ENCODE measurements at regions not wholly inside any gene's neighbourhood (a gene's known extent, or its start where the extent isn't known, plus 50 kb on each side); places are given as distances from the start of the nearest gene placed in this dataset.

GRCh38 chr11:46216019-46216764, 61.3 kb upstream of the CREB3L1 start:
- Histone ChIP-seq H3K9me3 (ENCODE audit: insufficient read depth, low read length) (no peaks in the 10 kb centered on the region), H3K4me3 (ENCODE audit: low read length) (peak overlapping the region; percentile 78), H3K27ac (ENCODE audit: low read length) (no peak overlapping the region), H3K36me3 (replicated peaks; ENCODE audit: low read depth, low read length) (no peaks in the 10 kb centered on the region), H3K79me2 (ENCODE audit: low read length) (no peaks in the 10 kb centered on the region), H3K27me3 (ENCODE audit: low read depth, low read length) (no peaks in the 10 kb centered on the region), H3K4me1 (ENCODE audit: low read length) (peaks cover 8% of the 10 kb centered on the region; the same call in 1 of the 2 replicates), H4K20me1 (ENCODE audit: insufficient read depth, low read length) (no peaks in the 10 kb centered on the region), H3K9ac (ENCODE audit: low read length) (peak overlapping the region; percentile 58), H3K4me2 (ENCODE audit: low read length) (peak overlapping the region; percentile 84), H2AFZ (ENCODE audit: low read depth, low read length) (peak overlapping the region; percentile 88)
- TF ChIP-seq EZH2phosphoT487 (IDR thresholded peaks at IDR 0.05; ENCODE audit: low read depth) (no peak), CTCF (IDR thresholded peaks at IDR 0.05; ENCODE audit: low read depth, low read length) (no peak)

GRCh38 chr11:46215208-46215931, 62.1 kb upstream of the CREB3L1 start:
- Histone ChIP-seq H3K4me1 (ENCODE audit: low read length) (peaks cover 8% of the 10 kb centered on the region; the same call in 1 of the 2 replicates), H3K36me3 (replicated peaks; ENCODE audit: low read depth, low read length) (no peaks in the 10 kb centered on the region), H3K9ac (ENCODE audit: low read length) (no peak overlapping the region), H3K4me2 (ENCODE audit: low read length) (peak overlapping the region; percentile 84), H3K27ac (ENCODE audit: low read length) (no peak overlapping the region), H3K79me2 (ENCODE audit: low read length) (no peaks in the 10 kb centered on the region), H4K20me1 (ENCODE audit: insufficient read depth, low read length) (no peaks in the 10 kb centered on the region), H3K9me3 (ENCODE audit: insufficient read depth, low read length) (no peaks in the 10 kb centered on the region), H3K4me3 (ENCODE audit: low read length) (peak overlapping the region; percentile 78), H3K27me3 (ENCODE audit: low read depth, low read length) (peaks cover 3% of the 10 kb centered on the region; the same call in 1 of the 2 replicates), H2AFZ (ENCODE audit: low read depth, low read length) (no peak overlapping the region)
- no peak for TF ChIP-seq CTCF (IDR thresholded peaks at IDR 0.05; ENCODE audit: low read depth, low read length)
- no peak for TF ChIP-seq EZH2phosphoT487 (IDR thresholded peaks at IDR 0.05; ENCODE audit: low read depth)

GRCh38 chr11:46212720-46213119, 64.7 kb upstream of the CREB3L1 start:
- Histone ChIP-seq H3K79me2 (ENCODE audit: low read length) (no peaks in the 10 kb centered on the region), H3K27ac (ENCODE audit: low read length) (no peak overlapping the region), H2AFZ (ENCODE audit: low read depth, low read length) (no peak overlapping the region), H3K27me3 (ENCODE audit: low read depth, low read length) (peaks cover 3% of the 10 kb centered on the region; the same call in 1 of the 2 replicates), H3K4me3 (ENCODE audit: low read length) (no peak overlapping the region), H3K9ac (ENCODE audit: low read length) (no peak overlapping the region), H3K4me1 (ENCODE audit: low read length) (peaks cover 8% of the 10 kb centered on the region; the same call in 1 of the 2 replicates), H4K20me1 (ENCODE audit: insufficient read depth, low read length) (no peaks in the 10 kb centered on the region), H3K4me2 (ENCODE audit: low read length) (no peak overlapping the region), H3K9me3 (ENCODE audit: insufficient read depth, low read length) (no peaks in the 10 kb centered on the region), H3K36me3 (replicated peaks; ENCODE audit: low read depth, low read length) (no peaks in the 10 kb centered on the region)
- TF ChIP-seq CTCF (IDR thresholded peaks at IDR 0.05; ENCODE audit: low read depth, low read length) (no peak), EZH2phosphoT487 (IDR thresholded peaks at IDR 0.05; ENCODE audit: low read depth) (no peak)

- Histone ChIP-seq H3K4me1 (ENCODE audit: low read length) (peaks cover 3% of the 10 kb centered on the region; the same call in 1 of the 2 replicates), H3K9ac (ENCODE audit: low read length) (no peak overlapping the region), H3K79me2 (ENCODE audit: low read length) (no peaks in the 10 kb centered on the region), H3K4me3 (ENCODE audit: low read length) (no peak overlapping the region), H3K4me2 (ENCODE audit: low read length) (no peak overlapping the region), H3K27me3 (ENCODE audit: low read depth, low read length) (peaks cover 3% of the 10 kb centered on the region; the same call in 1 of the 2 replicates), H3K27ac (ENCODE audit: low read length) (no peak overlapping the region), H3K9me3 (ENCODE audit: insufficient read depth, low read length) (no peaks in the 10 kb centered on the region), H4K20me1 (ENCODE audit: insufficient read depth, low read length) (no peaks in the 10 kb centered on the region), H2AFZ (ENCODE audit: low read depth, low read length) (no peak overlapping the region), H3K36me3 (replicated peaks; ENCODE audit: low read depth, low read length) (no peaks in the 10 kb centered on the region)
- no peak for TF ChIP-seq CTCF (IDR thresholded peaks at IDR 0.05; ENCODE audit: low read depth, low read length)
These were observed 66.6 kb upstream of the CREB3L1 start for GRCh38 chr11:46210856-46211255.
